ENCODE measurements at regions not wholly inside any gene's neighbourhood (a gene's known extent, or its start where the extent isn't known, plus 50 kb on each side); places are given as distances from the start of the nearest gene placed in this dataset.

DNA sequence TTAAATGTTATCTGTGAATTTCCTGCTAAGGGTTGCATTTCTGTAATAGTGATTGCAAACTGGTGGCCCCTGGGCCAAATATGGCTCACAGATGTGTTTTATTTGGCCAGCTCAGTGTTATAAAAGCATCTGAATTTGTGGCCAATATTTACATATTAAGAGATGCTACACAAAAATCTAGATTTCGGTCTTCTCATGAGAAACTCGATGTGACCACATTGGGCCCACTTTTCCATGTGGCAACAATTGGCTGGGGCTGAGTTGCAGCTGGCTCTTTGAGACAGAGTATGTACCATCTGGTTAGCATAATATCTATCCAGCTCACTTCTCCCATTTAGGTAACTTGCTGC, 244.5 kb upstream of the POU2AF2 start:
- H3K4me3 ChIP-seq: no peak overlapping the region

DNA sequence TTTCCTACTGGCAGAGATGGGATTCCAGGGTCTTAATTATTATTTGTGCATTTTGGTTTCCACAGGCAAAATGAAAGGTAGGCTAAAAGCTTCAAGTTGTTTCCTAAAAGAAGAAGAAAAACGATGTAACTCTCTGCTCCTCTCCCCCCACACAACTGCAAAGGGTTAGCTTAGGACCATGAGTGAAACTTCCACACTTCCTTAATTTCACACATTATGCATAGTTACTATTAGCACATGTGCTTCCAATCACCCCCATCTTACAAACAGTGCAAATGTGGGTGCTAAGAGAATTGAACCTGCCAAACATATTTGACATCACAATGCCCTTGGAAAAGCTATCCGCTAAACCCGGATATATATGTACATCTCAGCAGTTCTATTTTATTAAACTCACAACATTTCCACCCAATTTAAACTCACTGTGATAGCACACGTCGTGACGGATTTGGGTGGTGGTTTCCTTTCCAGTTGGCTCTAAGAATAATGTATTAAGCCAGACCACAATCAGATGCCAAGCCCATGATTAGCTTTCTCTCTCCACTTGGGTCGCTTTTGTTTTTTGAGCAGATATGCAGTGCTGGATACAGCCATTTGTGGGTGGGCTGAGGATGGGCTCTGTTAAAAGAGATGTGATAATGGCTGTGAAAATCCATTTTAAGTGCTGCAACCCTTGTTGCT, 245.0 kb upstream of the POU2AF2 start:
- Histone ChIP-seq H3K27me3 (no peaks in the 10 kb centered on the region), H3K4me2 (no peak overlapping the region), H3K9ac (no peak overlapping the region), H2AFZ (replicated peaks) (no peak overlapping the region), H3K79me2 (ENCODE audit: low read depth) (no peaks in the 10 kb centered on the region), H3K27ac (no peak overlapping the region), H3K4me3 (no peak overlapping the region), H3F3A (ENCODE audit: low read depth) (no peaks in the 10 kb centered on the region), H3K9me3 (ENCODE audit: low read depth) (no peaks in the 10 kb centered on the region), H3K36me3 (no peaks in the 10 kb centered on the region), H4K20me1 (ENCODE audit: low read depth) (no peaks in the 10 kb centered on the region), H3K4me1 (no peaks in the 10 kb centered on the region)
- Mint-ChIP-seq H3K36me3 (no peaks in the 10 kb centered on the region), H3K4me1 (peaks cover 1% of the 10 kb centered on the region), H3K9me3 (peaks cover 9% of the 10 kb centered on the region), H3K27me3 (ENCODE audit: insufficient read depth, low read depth) (peaks cover 3% of the 10 kb centered on the region), H3K27ac (no peak overlapping the region), H3K4me3 (no peak overlapping the region)
- TF ChIP-seq EZH2 (IDR thresholded peaks at IDR 0.05): no peak
- TF ChIP-seq, protein P1, sequence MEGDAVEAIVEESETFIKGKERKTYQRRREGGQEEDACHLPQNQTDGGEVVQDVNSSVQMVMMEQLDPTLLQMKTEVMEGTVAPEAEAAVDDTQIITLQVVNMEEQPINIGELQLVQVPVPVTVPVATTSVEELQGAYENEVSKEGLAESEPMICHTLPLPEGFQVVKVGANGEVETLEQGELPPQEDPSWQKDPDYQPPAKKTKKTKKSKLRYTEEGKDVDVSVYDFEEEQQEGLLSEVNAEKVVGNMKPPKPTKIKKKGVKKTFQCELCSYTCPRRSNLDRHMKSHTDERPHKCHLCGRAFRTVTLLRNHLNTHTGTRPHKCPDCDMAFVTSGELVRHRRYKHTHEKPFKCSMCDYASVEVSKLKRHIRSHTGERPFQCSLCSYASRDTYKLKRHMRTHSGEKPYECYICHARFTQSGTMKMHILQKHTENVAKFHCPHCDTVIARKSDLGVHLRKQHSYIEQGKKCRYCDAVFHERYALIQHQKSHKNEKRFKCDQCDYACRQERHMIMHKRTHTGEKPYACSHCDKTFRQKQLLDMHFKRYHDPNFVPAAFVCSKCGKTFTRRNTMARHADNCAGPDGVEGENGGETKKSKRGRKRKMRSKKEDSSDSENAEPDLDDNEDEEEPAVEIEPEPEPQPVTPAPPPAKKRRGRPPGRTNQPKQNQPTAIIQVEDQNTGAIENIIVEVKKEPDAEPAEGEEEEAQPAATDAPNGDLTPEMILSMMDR (IDR thresholded peaks at IDR 0.05): no peak
- TF ChIP-seq EZH2phosphoT487 (IDR thresholded peaks at IDR 0.05): no peak
- DNase-seq (ENCODE audit: low spot score): no peak

More for the DNA sequence above, 244.5 kb upstream of the POU2AF2 start:
- no peaks in the 10 kb centered on the region for H3K4me1 ChIP-seq
- no peak overlapping the region for H3K27ac ChIP-seq
- no peaks in the 10 kb centered on the region for H3F3A ChIP-seq (ENCODE audit: low read depth)
- TF ChIP-seq EZH2 (IDR thresholded peaks at IDR 0.05) (no peak), EZH2phosphoT487 (IDR thresholded peaks at IDR 0.05) (no peak)
- TF ChIP-seq, protein P1 (IDR thresholded peaks at IDR 0.05): no peak
- Mint-ChIP-seq H3K4me3 (no peak overlapping the region), H3K27ac (no peak overlapping the region), H3K9me3 (peaks cover 9% of the 10 kb centered on the region), H3K27me3 (ENCODE audit: insufficient read depth, low read depth) (peaks cover 2% of the 10 kb centered on the region), H3K36me3 (no peaks in the 10 kb centered on the region), H3K4me1 (no peaks in the 10 kb centered on the region)
- H3K9me3 ChIP-seq (ENCODE audit: low read depth): no peaks in the 10 kb centered on the region
- H3K9ac ChIP-seq: no peak overlapping the region
- no peak overlapping the region for H2AFZ ChIP-seq (replicated peaks)
- no peaks in the 10 kb centered on the region for H3K36me3 ChIP-seq
- no peak overlapping the region for H3K4me2 ChIP-seq
- no peaks in the 10 kb centered on the region for H3K79me2 ChIP-seq (ENCODE audit: low read depth)
- no peak for DNase-seq (ENCODE audit: low spot score)
- no peaks in the 10 kb centered on the region for H4K20me1 ChIP-seq (ENCODE audit: low read depth)
- H3K27me3 ChIP-seq: no peaks in the 10 kb centered on the region

DNA sequence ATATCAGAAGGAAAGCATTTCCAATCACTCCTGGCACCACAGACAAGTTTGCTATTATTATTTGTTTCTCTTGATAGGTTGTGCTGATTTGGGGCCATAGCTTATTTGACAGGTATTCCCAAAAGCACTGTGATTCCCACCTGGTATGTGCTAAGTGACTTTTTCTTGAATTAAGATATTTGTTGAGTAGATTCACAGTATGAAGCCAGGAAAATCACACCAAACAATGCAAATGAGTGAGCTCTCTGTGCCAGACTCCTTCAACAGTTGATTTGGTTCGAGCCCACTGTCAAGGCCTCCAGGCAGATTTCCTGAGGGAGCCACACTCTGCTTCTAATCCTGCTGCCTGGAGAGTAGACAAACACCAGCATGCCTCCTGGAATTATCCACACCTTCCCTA, 253.0 kb upstream of the POU2AF2 start:
- no peaks in the 10 kb centered on the region for H3K36me3 Mint-ChIP-seq
- Histone ChIP-seq H3K4me1 (no peaks in the 10 kb centered on the region), H3K79me2 (ENCODE audit: low read depth) (no peaks in the 10 kb centered on the region), H3K9ac (no peak overlapping the region), H3K9me3 (ENCODE audit: low read depth) (no peaks in the 10 kb centered on the region), H3K4me2 (no peak overlapping the region), H3F3A (ENCODE audit: low read depth) (no peaks in the 10 kb centered on the region), H4K20me1 (ENCODE audit: low read depth) (no peaks in the 10 kb centered on the region), H3K27ac (no peak overlapping the region), H3K36me3 (no peaks in the 10 kb centered on the region), H3K4me3 (no peak overlapping the region), H2AFZ (replicated peaks) (no peak overlapping the region), H3K27me3 (no peaks in the 10 kb centered on the region)
- H3K27ac Mint-ChIP-seq: no peak overlapping the region
- H3K4me1 Mint-ChIP-seq: peaks cover 40% of the 10 kb centered on the region
- H3K4me3 Mint-ChIP-seq: no peak overlapping the region
- H3K9me3 Mint-ChIP-seq: peaks cover 9% of the 10 kb centered on the region
- no peak for DNase-seq (ENCODE audit: low spot score)
- peaks cover 3% of the 10 kb centered on the region for H3K27me3 Mint-ChIP-seq (ENCODE audit: insufficient read depth, low read depth)
- TF ChIP-seq, protein P1 (IDR thresholded peaks at IDR 0.05): no peak
- TF ChIP-seq EZH2phosphoT487 (IDR thresholded peaks at IDR 0.05) (no peak), EZH2 (IDR thresholded peaks at IDR 0.05) (no peak)
